ENCODE measurements at regions not wholly inside any gene's neighbourhood (a gene's known extent, or its start where the extent isn't known, plus 50 kb on each side); places are given as distances from the start of the nearest gene placed in this dataset.
"Not testable (repeated sequence)": the region's sequence is repeated elsewhere in the genome, so short reads cannot be mapped to it uniquely, and the experiment has no call there.

- intact Hi-C loops (cut with micrococcal nuclease) = no loop called here
These were observed 102.2 kb downstream of the CDC42EP3 start for GRCh38 chr2:37569131-37569823.

GRCh38 chr2:37569986-37570679 lies 101.3 kb downstream of the CDC42EP3 start:
- intact Hi-C loops (cut with micrococcal nuclease) = no loop called here

GRCh38 chr2:37570773-37571586 lies 100.5 kb downstream of the CDC42EP3 start:
- intact Hi-C loops (cut with micrococcal nuclease) = no loop called here

- intact Hi-C loops (cut with micrococcal nuclease) = no loop called here
These were observed 99.8 kb downstream of the CDC42EP3 start for GRCh38 chr2:37571587-37572136.

GRCh38 chr2:37573451-37574388 lies 97.7 kb downstream of the CDC42EP3 start:
- intact Hi-C loops (cut with micrococcal nuclease) = no loop called here

GRCh38 chr2:37575780-37576179 lies 95.7 kb downstream of the CDC42EP3 start:
- intact Hi-C loops (cut with micrococcal nuclease) = no loop called here

GRCh38 chr2:37576194-37576593 lies 95.2 kb downstream of the CDC42EP3 start:
- intact Hi-C loops (cut with micrococcal nuclease) = not testable (repeated sequence)

- intact Hi-C loops (cut with micrococcal nuclease) = no loop called here
These were observed 94.6 kb downstream of the CDC42EP3 start for GRCh38 chr2:37576831-37577230.

- intact Hi-C loops (cut with micrococcal nuclease) = no loop called here
These were observed 92.2 kb downstream of the CDC42EP3 start for GRCh38 chr2:37579192-37579713.

- intact Hi-C loops (cut with micrococcal nuclease) = not testable (repeated sequence)
These were observed 91.5 kb downstream of the CDC42EP3 start for GRCh38 chr2:37579949-37580348.

GRCh38 chr2:37581433-37581832 lies 90.0 kb downstream of the CDC42EP3 start:
- intact Hi-C loops (cut with micrococcal nuclease) = no loop called here

- intact Hi-C loops (cut with micrococcal nuclease) = no loop called here
These were observed 88.8 kb downstream of the CDC42EP3 start for GRCh38 chr2:37582481-37583220.

GRCh38 chr2:37583402-37583801 lies 88.0 kb downstream of the CDC42EP3 start:
- intact Hi-C loops (cut with micrococcal nuclease) = no loop called here

- intact Hi-C loops (cut with micrococcal nuclease) = no loop called here
These were observed 87.6 kb downstream of the CDC42EP3 start for GRCh38 chr2:37583867-37584266.

GRCh38 chr2:37585295-37585908 lies 86.0 kb downstream of the CDC42EP3 start:
- intact Hi-C loops (cut with micrococcal nuclease) = loop anchor here (5.0 kb wide), 1 partner anchor 208 kb away; no protein-coding TSS in a partner anchor

GRCh38 chr2:37585982-37586621 lies 85.3 kb downstream of the CDC42EP3 start:
- intact Hi-C loops (cut with micrococcal nuclease) = loop anchor here (1.0 to 5.0 kb wide), 8 partner anchors 13 to 209 kb away; no protein-coding TSS in a partner anchor

- intact Hi-C loops (cut with micrococcal nuclease) = loop anchor here (1.0 to 5.0 kb wide), 8 partner anchors 13 to 209 kb away; no protein-coding TSS in a partner anchor
These were observed 84.7 kb downstream of the CDC42EP3 start for GRCh38 chr2:37586663-37587317.

GRCh38 chr2:37587817-37588216 lies 83.6 kb downstream of the CDC42EP3 start:
- intact Hi-C loops (cut with micrococcal nuclease) = loop anchor here (2.0 to 5.0 kb wide), 3 partner anchors 39 to 211 kb away; no protein-coding TSS in a partner anchor

Data from T-helper 1 cell treated with Interleukin-12 subunit alpha and Interleukin-12 subunit beta and Interleukin-4 antibody, amounts not matched to agents 30 ng/mL and 1 ng/mL, for 36 hours (primary cell).